Islet of Langerhans (tissue), 1 donor: ENCODE measurements at regions not wholly inside any gene's neighbourhood (a gene's known extent, or its start where the extent isn't known, plus 50 kb on each side); places are given as distances from the start of the nearest gene placed in this dataset.
"Not testable (repeated sequence)": the region's sequence is repeated elsewhere in the genome, so short reads cannot be mapped to it uniquely, and the experiment has no call there.

ENCODE experiments used
- FAIRE-seq: peaks from one replicate; lab custom pipeline; 2011; peaks lifted over from hg19 to GRCh38; lab: Jason Lieb, UNC

GRCh38 chr2:18311420-18312195, 248.8 kb downstream of the RDH14 start:
- FAIRE-seq = no peak

- FAIRE-seq = no peak
Observed at GRCh38 chr2:18309627-18310026, 250.8 kb downstream of the RDH14 start.

GRCh38 chr2:18309188-18309587, 251.3 kb downstream of the RDH14 start:
- FAIRE-seq = no peak

GRCh38 chr2:18304849-18305248, 255.6 kb downstream of the RDH14 start:
- FAIRE-seq = no peak

- FAIRE-seq = no peak
Observed at GRCh38 chr2:18301421-18302139, 258.9 kb downstream of the RDH14 start.

GRCh38 chr2:18299423-18300212, 260.8 kb downstream of the RDH14 start:
- FAIRE-seq = peak; percentile 17

GRCh38 chr2:18297534-18298058, 262.9 kb downstream of the RDH14 start:
- FAIRE-seq = no peak

GRCh38 chr2:18290386-18290785, 270.1 kb downstream of the RDH14 start:
- FAIRE-seq = no peak

- FAIRE-seq = no peak
Observed at GRCh38 chr2:18286897-18287296, 273.6 kb downstream of the RDH14 start.

- no peak for FAIRE-seq
Observed at GRCh38 chr2:18284331-18284730, 276.1 kb downstream of the RDH14 start.

GRCh38 chr2:18282026-18282425, 278.4 kb downstream of the RDH14 start:
- FAIRE-seq = no peak

GRCh38 chr2:18276583-18277075, 283.8 kb downstream of the RDH14 start:
- FAIRE-seq = no peak

- no peak for FAIRE-seq
Observed at GRCh38 chr2:18273205-18273604, 287.2 kb downstream of the RDH14 start.

GRCh38 chr2:18272148-18272494, 288.3 kb downstream of the RDH14 start:
- FAIRE-seq = no peak

GRCh38 chr2:18271370-18272147, 288.9 kb downstream of the RDH14 start:
- no peak for FAIRE-seq

GRCh38 chr2:18268400-18268799, 292.1 kb downstream of the RDH14 start:
- FAIRE-seq = no peak

- no peak for FAIRE-seq
Observed at GRCh38 chr2:18267501-18267900, 293.0 kb downstream of the RDH14 start.

GRCh38 chr2:18266699-18267098, 293.8 kb downstream of the RDH14 start:
- not testable (repeated sequence) for FAIRE-seq

GRCh38 chr2:18265614-18266586, 294.6 kb downstream of the RDH14 start:
- no peak for FAIRE-seq

- FAIRE-seq = no peak
Observed at GRCh38 chr2:18262601-18263000, 297.9 kb downstream of the RDH14 start.
